GM13976 (cell line): ENCODE measurements at regions not wholly inside any gene's neighbourhood (a gene's known extent, or its start where the extent isn't known, plus 50 kb on each side); places are given as distances from the start of the nearest gene placed in this dataset.

Experiments used
- DNase-seq: peaks from one replicate; pipeline ENCODE4 v3.0.0; 2012; ENCODE audit warnings: low spot score
- CTCF ChIP-seq: IDR thresholded peaks from 2 replicates; pipeline ENCODE4 v1.5.1; 2012; ENCODE audit warnings: borderline replicate concordance, mild to moderate bottlenecking; ENCODE audit not compliant: insufficient read depth; ENCODE audit errors: extremely low read depth, missing control alignments, control extremely low read depth
- in situ Hi-C: fragments of 300-500 bp; cut with MboI; formaldehyde crosslinking; loops from one replicate; pipeline ENCODE4 v1.12.0; 2022; ENCODE audit warnings: low sequenced_read_pairs, mixed read lengths, inconsistent platforms; ENCODE audit not compliant: unreplicated experiment

- in situ Hi-C loops, result no loop called here
- TF ChIP-seq CTCF, result no peak
- DNase-seq, result no peak
These were observed 116.5 kb upstream of the MAN2A1 start for GRCh38 chr5:109573256-109573655.

DNA sequence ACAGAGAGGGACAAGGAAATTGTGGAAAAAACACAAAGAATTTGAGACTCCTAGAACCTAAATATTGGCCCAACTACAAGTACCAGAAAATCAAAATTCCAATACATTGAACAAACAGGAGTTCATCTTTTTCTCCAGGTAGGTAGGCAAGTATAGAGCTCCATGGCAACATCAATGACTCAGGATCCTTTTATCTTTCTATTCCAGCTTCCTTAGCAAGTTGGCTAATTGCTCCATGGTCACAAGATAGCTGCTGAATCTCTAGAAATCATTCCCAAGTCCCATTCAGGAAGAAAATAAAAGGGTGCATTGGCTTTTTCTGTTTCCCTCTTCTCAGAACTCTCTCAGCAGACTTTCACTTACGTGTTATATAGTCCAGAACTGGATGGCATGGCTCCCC is 117.9 kb upstream of the MAN2A1 start:
- in situ Hi-C loops, result no loop called here
- no peak for TF ChIP-seq CTCF
- DNase-seq, result no peak

DNA sequence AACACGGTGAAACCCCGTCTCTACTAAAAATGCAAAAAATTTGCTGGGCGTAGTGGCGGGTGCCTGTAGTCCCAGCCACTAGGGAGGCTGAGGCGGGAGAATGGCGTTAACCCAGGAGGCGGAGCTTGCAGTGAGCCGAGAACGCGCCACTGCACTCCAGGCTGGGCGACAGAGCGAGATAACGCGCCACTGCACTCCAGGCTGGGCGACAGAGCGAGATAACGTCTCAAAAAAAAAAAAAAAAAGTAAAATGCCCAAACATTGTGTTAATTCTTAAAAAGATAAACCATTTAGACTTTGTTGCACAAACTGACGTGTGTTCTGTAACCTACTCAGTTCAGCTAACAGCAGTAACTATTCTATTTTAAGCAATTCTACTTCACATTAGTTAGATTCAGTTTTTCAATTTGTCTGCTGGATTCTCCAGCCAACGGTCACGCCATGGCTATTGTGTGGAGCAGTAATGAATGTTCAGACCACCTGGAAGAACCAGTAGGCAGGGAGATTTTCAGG is 119.3 kb upstream of the MAN2A1 start:
- in situ Hi-C loops, result no loop called here
- no peak for TF ChIP-seq CTCF
- no peak for DNase-seq

GRCh38 chr5:109567374-109568044 is 122.2 kb upstream of the MAN2A1 start:
- no peak for TF ChIP-seq CTCF
- DNase-seq, result no peak
- in situ Hi-C loops, result no loop called here

DNA sequence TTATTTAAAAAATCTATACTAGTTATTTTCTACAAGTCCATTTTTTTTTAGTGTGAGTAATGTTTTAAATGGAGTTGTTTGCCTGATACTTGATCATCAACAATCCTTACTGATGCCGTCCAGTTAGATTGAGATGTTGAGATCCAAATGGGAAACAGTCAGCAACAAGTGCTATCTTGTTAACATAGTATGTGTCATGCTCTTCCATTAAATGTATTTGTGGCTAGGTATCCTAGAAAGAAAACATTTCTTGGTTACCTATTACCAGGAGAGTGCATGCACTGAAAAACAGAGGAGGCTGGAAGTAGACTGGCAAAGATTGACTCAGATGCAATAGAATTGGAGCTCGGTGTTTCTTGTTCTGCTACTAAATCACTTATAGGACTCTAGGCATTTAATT is 123.4 kb upstream of the MAN2A1 start:
- in situ Hi-C loops, result no loop called here
- TF ChIP-seq CTCF, result no peak
- DNase-seq, result no peak

DNA sequence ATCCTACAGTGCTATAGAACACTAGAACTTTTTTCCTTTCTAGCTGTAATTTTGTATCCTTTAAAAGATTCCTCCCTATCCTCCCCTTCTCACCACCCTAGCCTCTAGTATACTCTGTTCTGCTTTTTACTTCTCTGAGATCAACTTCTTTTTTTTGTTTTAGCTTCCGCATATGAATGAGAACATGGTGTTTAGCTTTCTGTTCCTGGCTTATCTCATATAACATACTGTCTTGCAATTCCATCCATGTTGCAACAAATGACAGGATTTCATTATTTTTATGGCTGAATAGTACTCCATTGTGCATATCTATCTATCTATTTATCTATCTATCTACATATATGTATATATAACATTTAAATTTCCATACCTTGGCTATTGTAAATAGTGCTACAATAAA is 126.0 kb upstream of the MAN2A1 start:
- TF ChIP-seq CTCF, result no peak
- in situ Hi-C loops, result no loop called here

More for the DNA sequence above, 126.0 kb upstream of the MAN2A1 start:
- no peak for DNase-seq
